ENCODE measurements at regions not wholly inside any gene's neighbourhood (a gene's known extent, or its start where the extent isn't known, plus 50 kb on each side); places are given as distances from the start of the nearest gene placed in this dataset.

- no peak for TF ChIP-seq CTCF (IDR thresholded peaks at IDR 0.05; ENCODE audit: low read depth, low read length)
- no peak for TF ChIP-seq POLR2A (IDR thresholded peaks at IDR 0.05; ENCODE audit: extremely low read depth, insufficient read length)
- TF ChIP-seq, protein P1, sequence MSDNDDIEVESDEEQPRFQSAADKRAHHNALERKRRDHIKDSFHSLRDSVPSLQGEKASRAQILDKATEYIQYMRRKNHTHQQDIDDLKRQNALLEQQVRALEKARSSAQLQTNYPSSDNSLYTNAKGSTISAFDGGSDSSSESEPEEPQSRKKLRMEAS (IDR thresholded peaks at IDR 0.05; ENCODE audit: low read depth, low read length) = no peak
- TF ChIP-seq MYC (IDR thresholded peaks at IDR 0.05; ENCODE audit: low read depth, low read length) = no peak
These were observed 241.3 kb downstream of the RBFOX3 start for GRCh38 chr17:79369532-79369931.
